SK-N-SH (cell line): ENCODE measurements at regions not wholly inside any gene's neighbourhood (a gene's known extent, or its start where the extent isn't known, plus 50 kb on each side); places are given as distances from the start of the nearest gene placed in this dataset.

Source experiments
- MXI1 ChIP-seq: IDR thresholded peaks from 2 replicates; pipeline ENCODE4 v1.6.1; 2012; ENCODE audit warnings: mild to moderate bottlenecking, low read depth, low read length, improper control_type of control experiment
- small RNA-seq, 7 experiments: library from RNA; depleted of rRNA; stranded (forward); fragments of <200 nt; gene quantifications; one replicate each; pipeline ENCODE3, GENCODE V24; 2012
- TF ChIP-seq, protein P1 (sequence below): fragments of 150-350 bp; IDR thresholded peaks from 2 replicates; pipeline ENCODE4 v1.6.1; 2016; ENCODE audit warnings: mild to moderate bottlenecking, low read depth, low read length

DNA sequence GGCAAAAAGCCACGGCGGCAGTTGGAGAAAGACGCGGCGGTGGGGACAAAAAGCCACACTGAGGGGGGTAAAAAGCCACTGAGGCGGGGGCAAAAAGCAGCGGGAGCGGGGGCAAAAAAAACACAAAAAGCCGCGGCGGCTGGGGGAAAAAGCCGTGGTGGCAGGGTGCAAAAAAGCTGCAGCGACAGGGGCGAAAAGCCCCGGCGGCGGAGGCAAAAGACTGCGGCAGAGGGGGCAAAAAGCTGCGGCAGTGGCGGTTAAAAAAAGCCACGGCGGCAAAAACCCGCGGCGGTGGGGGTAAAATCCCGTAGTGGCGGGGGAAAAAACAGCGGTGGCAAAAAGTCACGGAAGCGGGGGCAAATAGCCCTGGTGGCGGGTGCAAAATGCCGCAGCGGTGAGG, 527.3 kb downstream of the ZNF33B start (continued):
- no peak for TF ChIP-seq MXI1
- TF ChIP-seq, protein P1, sequence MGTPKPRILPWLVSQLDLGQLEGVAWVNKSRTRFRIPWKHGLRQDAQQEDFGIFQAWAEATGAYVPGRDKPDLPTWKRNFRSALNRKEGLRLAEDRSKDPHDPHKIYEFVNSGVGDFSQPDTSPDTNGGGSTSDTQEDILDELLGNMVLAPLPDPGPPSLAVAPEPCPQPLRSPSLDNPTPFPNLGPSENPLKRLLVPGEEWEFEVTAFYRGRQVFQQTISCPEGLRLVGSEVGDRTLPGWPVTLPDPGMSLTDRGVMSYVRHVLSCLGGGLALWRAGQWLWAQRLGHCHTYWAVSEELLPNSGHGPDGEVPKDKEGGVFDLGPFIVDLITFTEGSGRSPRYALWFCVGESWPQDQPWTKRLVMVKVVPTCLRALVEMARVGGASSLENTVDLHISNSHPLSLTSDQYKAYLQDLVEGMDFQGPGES: no peak

Small RNAs in the stretch of these regions (small RNA-seq; reads per million reads assigned to genes)
- 0 reads per million in 7 experiments for gene KSR1P1
